Vagina (tissue), 2 donors: ENCODE measurements at regions not wholly inside any gene's neighbourhood (a gene's known extent, or its start where the extent isn't known, plus 50 kb on each side); places are given as distances from the start of the nearest gene placed in this dataset.

ENCODE experiments used
- DNase-seq, 2 donors: peaks; one replicate each; pipeline ENCODE4 v3.0.0-alpha.2; 2017; ENCODE audit errors: extremely low spot score in 2 of 2
- H3K27ac ChIP-seq: fragments of 200-600 bp; sonication (generic); one replicate; pipeline ENCODE4 v1.5.1; 2019
- H3K27me3 ChIP-seq: fragments of 200-600 bp; sonication (generic); one replicate; pipeline ENCODE4 v1.5.1; 2019
- H3K36me3 ChIP-seq, 2 donors: fragments of 200-600 bp; sonication (generic); one replicate each; pipeline ENCODE4 v1.5.1; 2017 to 2019
- H3K4me1 ChIP-seq: fragments of 200-600 bp; sonication (generic); one replicate; pipeline ENCODE4 v1.5.1; 2019
- H3K4me3 ChIP-seq, 2 donors: fragments of 200-600 bp; sonication (generic); 1 replicate in 1 of 2; 2 replicates in 1 of 2; pipeline ENCODE4 v1.5.1; 2016 to 2019
- H3K9me3 ChIP-seq: fragments of 200-600 bp; sonication (generic); one replicate; pipeline ENCODE4 v1.5.1; 2019
- CTCF ChIP-seq, 3 experiments: fragments of 450-650 bp in 2 of 3; fragments of 200-600 bp in 1 of 3; sonication (generic) in 1 of 3; IDR thresholded peaks; one replicate each; pipeline ENCODE4 v1.5.1; 2017 to 2019; ENCODE audit warnings: antibody characterized with exemption in 3 of 3, mild to moderate bottlenecking in 2 of 3, moderate library complexity in 2 of 3
- POLR2A ChIP-seq, 2 donors: fragments of 450-650 bp; IDR thresholded peaks; one replicate each; pipeline ENCODE4 v1.6.1; 2017; ENCODE audit warnings: antibody characterized with exemption in 2 of 2, mild to moderate bottlenecking in 2 of 2, moderate library complexity in 2 of 2
- POLR2AphosphoS5 ChIP-seq, 2 donors: sonication (generic); formaldehyde crosslinking; IDR thresholded peaks; one replicate each; pipeline ENCODE4 v1.9.0; 2017; ENCODE audit warnings: antibody characterized with exemption in 2 of 2, mild to moderate bottlenecking in 2 of 2, low read depth in 1 of 2; ENCODE audit not compliant: insufficient read depth in 1 of 2
- intact Hi-C: fragments of 100-400 bp; cut with DNase I; formaldehyde crosslinking; loops from one replicate; pipeline ENCODE4 v1.15.1; 2023

GRCh38 chr7:92982928-92983327 is 134.9 kb downstream of the SAMD9 start:
- Histone ChIP-seq H3K4me1 (no peaks in the 10 kb centered on the region), H3K4me3 (no peak overlapping the region), H3K27ac (no peak overlapping the region), H3K9me3 (no peaks in the 10 kb centered on the region), H3K36me3 (no peaks in the 10 kb centered on the region), H3K27me3 (no peaks in the 10 kb centered on the region)
- no peak for DNase-seq
- intact Hi-C loops: no loop called here
- no peak for TF ChIP-seq POLR2AphosphoS5 (IDR thresholded peaks at IDR 0.05; ENCODE audit: insufficient read depth in 1 of 2, low read depth in 1 of 2)
- TF ChIP-seq CTCF (IDR thresholded peaks at IDR 0.05): no peak
- TF ChIP-seq POLR2A (IDR thresholded peaks at IDR 0.05): no peak

- Histone ChIP-seq H3K9me3 (peaks cover 7% of the 10 kb centered on the region), H3K27me3 (no peaks in the 10 kb centered on the region), H3K36me3 (no peaks in the 10 kb centered on the region), H3K4me1 (no peaks in the 10 kb centered on the region), H3K4me3 (no peak overlapping the region), H3K27ac (no peak overlapping the region)
- TF ChIP-seq CTCF (IDR thresholded peaks at IDR 0.05): no peak
- no peak for TF ChIP-seq POLR2A (IDR thresholded peaks at IDR 0.05)
- TF ChIP-seq POLR2AphosphoS5 (IDR thresholded peaks at IDR 0.05; ENCODE audit: insufficient read depth in 1 of 2, low read depth in 1 of 2): no peak
- no peak for DNase-seq
- intact Hi-C loops: no loop called here
These were observed 140.6 kb upstream of the CDK6 start for GRCh38 chr7:92976931-92977330.

GRCh38 chr7:92973974-92974373 is 137.6 kb upstream of the CDK6 start:
- Histone ChIP-seq H3K27ac (no peak overlapping the region), H3K9me3 (peaks cover 7% of the 10 kb centered on the region), H3K27me3 (no peaks in the 10 kb centered on the region), H3K4me1 (no peaks in the 10 kb centered on the region), H3K4me3 (no peak overlapping the region), H3K36me3 (no peaks in the 10 kb centered on the region)
- no peak for DNase-seq
- TF ChIP-seq CTCF (IDR thresholded peaks at IDR 0.05): no peak
- no peak for TF ChIP-seq POLR2A (IDR thresholded peaks at IDR 0.05)
- TF ChIP-seq POLR2AphosphoS5 (IDR thresholded peaks at IDR 0.05; ENCODE audit: insufficient read depth in 1 of 2, low read depth in 1 of 2): no peak
- intact Hi-C loops: no loop called here

- Histone ChIP-seq H3K4me3 (no peak overlapping the region), H3K4me1 (no peaks in the 10 kb centered on the region), H3K27ac (no peak overlapping the region), H3K27me3 (no peaks in the 10 kb centered on the region), H3K36me3 (no peaks in the 10 kb centered on the region), H3K9me3 (peaks cover 7% of the 10 kb centered on the region)
- intact Hi-C loops: no loop called here
- TF ChIP-seq POLR2A (IDR thresholded peaks at IDR 0.05): no peak
- TF ChIP-seq CTCF (IDR thresholded peaks at IDR 0.05): no peak
- no peak for TF ChIP-seq POLR2AphosphoS5 (IDR thresholded peaks at IDR 0.05; ENCODE audit: insufficient read depth in 1 of 2, low read depth in 1 of 2)
- no peak for DNase-seq
These were observed 136.9 kb upstream of the CDK6 start for GRCh38 chr7:92973293-92973731.

GRCh38 chr7:92972441-92972840 is 136.1 kb upstream of the CDK6 start:
- intact Hi-C loops: no loop called here
- no peak overlapping the region for H3K27ac ChIP-seq
- no peaks in the 10 kb centered on the region for H3K4me1 ChIP-seq
- no peak for DNase-seq
- H3K36me3 ChIP-seq: no peaks in the 10 kb centered on the region
- no peak overlapping the region for H3K4me3 ChIP-seq
- no peaks in the 10 kb centered on the region for H3K27me3 ChIP-seq
- H3K9me3 ChIP-seq: peaks cover 7% of the 10 kb centered on the region
- TF ChIP-seq CTCF (IDR thresholded peaks at IDR 0.05) (no peak), POLR2A (IDR thresholded peaks at IDR 0.05) (no peak), POLR2AphosphoS5 (IDR thresholded peaks at IDR 0.05; ENCODE audit: insufficient read depth in 1 of 2, low read depth in 1 of 2) (no peak)
